WTC11 (cell line): ENCODE measurements at regions not wholly inside any gene's neighbourhood (a gene's known extent, or its start where the extent isn't known, plus 50 kb on each side); places are given as distances from the start of the nearest gene placed in this dataset.

Experiments used
- ELF4 ChIP-seq: sonication (generic); formaldehyde crosslinking; IDR thresholded peaks from 2 replicates; pipeline ENCODE4 v1.8.1; 2022; ENCODE audit warnings: low read depth, mild to moderate bottlenecking, moderate library complexity, missing genetic modification reagents
- NR2C2 ChIP-seq: sonication (generic); formaldehyde crosslinking; IDR thresholded peaks from 2 replicates; pipeline ENCODE4 v1.8.0; 2022; ENCODE audit warnings: mild to moderate bottlenecking, missing genetic modification reagents
- RELA ChIP-seq: sonication (generic); formaldehyde crosslinking; IDR thresholded peaks from 2 replicates; pipeline ENCODE4 v1.8.1; 2022; ENCODE audit warnings: missing genetic modification reagents, mild to moderate bottlenecking, borderline replicate concordance
- SP1 ChIP-seq: sonication (generic); formaldehyde crosslinking; conservative IDR thresholded peaks from 2 replicates; pipeline ENCODE4 v1.8.1; 2022; ENCODE audit warnings: missing genetic modification reagents
- TF ChIP-seq, protein P1 (sequence below): sonication (generic); formaldehyde crosslinking; IDR thresholded peaks from 2 replicates; pipeline ENCODE4 v1.8.1; 2023; ENCODE audit warnings: mild to moderate bottlenecking, missing genetic modification reagents
- TF ChIP-seq, protein P2 (sequence below): fragments of 200-600 bp; IDR thresholded peaks from 2 replicates; pipeline ENCODE4 v1.8.0; 2022; ENCODE audit warnings: antibody characterized with exemption
- TF ChIP-seq, protein P3 (sequence below): sonication (generic); formaldehyde crosslinking; IDR thresholded peaks from 2 replicates; pipeline ENCODE4 v1.8.0; 2022; ENCODE audit warnings: mild to moderate bottlenecking, missing genetic modification reagents
- TF ChIP-seq, protein P4 (sequence below): sonication (generic); formaldehyde crosslinking; conservative IDR thresholded peaks from 2 replicates; pipeline ENCODE4 v1.8.1; 2023; ENCODE audit warnings: mild to moderate bottlenecking, low read depth, missing genetic modification reagents, moderate library complexity
- TF ChIP-seq, protein P5 (sequence below): fragments of 250-450 bp; sonication (Bioruptor Pico); IDR thresholded peaks from 2 replicates; pipeline ENCODE4 v1.9.0; 2021; ENCODE audit warnings: mild to moderate bottlenecking
- TF ChIP-seq, protein P6 (sequence below): sonication (generic); formaldehyde crosslinking; IDR thresholded peaks from 2 replicates; pipeline ENCODE4 v1.8.0; 2023; ENCODE audit warnings: missing genetic modification reagents, mild to moderate bottlenecking, borderline replicate concordance

DNA sequence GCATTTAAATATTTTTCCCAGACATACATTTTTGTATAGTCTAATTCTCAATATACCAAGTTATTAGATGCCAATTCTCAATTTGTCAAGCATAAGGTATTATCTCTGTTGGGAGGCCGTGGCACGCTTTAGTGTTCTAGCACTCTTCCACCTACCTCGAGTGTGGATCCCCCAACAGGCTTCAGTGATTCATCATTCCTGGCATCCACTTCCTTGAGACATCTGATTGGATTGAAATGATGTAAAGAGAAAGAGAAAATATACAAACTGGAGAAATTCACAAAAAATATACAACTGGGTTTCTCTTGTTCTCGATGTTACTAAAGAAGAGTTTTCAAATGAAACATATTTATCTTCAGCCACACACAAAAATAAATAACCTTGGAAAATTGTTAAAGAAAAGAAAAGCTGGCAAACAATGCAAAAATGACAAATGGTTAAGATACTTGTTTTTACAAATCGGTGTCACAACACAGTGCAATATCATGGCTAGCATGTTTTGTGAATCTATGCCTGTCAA is 218.0 kb upstream of the CDIN1 start:
- TF ChIP-seq, protein P1, sequence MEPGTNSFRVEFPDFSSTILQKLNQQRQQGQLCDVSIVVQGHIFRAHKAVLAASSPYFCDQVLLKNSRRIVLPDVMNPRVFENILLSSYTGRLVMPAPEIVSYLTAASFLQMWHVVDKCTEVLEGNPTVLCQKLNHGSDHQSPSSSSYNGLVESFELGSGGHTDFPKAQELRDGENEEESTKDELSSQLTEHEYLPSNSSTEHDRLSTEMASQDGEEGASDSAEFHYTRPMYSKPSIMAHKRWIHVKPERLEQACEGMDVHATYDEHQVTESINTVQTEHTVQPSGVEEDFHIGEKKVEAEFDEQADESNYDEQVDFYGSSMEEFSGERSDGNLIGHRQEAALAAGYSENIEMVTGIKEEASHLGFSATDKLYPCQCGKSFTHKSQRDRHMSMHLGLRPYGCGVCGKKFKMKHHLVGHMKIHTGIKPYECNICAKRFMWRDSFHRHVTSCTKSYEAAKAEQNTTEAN (CRISPR knock-in tag), result no peak
- TF ChIP-seq, protein P2, sequence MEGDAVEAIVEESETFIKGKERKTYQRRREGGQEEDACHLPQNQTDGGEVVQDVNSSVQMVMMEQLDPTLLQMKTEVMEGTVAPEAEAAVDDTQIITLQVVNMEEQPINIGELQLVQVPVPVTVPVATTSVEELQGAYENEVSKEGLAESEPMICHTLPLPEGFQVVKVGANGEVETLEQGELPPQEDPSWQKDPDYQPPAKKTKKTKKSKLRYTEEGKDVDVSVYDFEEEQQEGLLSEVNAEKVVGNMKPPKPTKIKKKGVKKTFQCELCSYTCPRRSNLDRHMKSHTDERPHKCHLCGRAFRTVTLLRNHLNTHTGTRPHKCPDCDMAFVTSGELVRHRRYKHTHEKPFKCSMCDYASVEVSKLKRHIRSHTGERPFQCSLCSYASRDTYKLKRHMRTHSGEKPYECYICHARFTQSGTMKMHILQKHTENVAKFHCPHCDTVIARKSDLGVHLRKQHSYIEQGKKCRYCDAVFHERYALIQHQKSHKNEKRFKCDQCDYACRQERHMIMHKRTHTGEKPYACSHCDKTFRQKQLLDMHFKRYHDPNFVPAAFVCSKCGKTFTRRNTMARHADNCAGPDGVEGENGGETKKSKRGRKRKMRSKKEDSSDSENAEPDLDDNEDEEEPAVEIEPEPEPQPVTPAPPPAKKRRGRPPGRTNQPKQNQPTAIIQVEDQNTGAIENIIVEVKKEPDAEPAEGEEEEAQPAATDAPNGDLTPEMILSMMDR, result no peak
- TF ChIP-seq, protein P3, sequence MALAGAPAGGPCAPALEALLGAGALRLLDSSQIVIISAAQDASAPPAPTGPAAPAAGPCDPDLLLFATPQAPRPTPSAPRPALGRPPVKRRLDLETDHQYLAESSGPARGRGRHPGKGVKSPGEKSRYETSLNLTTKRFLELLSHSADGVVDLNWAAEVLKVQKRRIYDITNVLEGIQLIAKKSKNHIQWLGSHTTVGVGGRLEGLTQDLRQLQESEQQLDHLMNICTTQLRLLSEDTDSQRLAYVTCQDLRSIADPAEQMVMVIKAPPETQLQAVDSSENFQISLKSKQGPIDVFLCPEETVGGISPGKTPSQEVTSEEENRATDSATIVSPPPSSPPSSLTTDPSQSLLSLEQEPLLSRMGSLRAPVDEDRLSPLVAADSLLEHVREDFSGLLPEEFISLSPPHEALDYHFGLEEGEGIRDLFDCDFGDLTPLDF (CRISPR knock-in tag), result no peak
- TF ChIP-seq, protein P4, sequence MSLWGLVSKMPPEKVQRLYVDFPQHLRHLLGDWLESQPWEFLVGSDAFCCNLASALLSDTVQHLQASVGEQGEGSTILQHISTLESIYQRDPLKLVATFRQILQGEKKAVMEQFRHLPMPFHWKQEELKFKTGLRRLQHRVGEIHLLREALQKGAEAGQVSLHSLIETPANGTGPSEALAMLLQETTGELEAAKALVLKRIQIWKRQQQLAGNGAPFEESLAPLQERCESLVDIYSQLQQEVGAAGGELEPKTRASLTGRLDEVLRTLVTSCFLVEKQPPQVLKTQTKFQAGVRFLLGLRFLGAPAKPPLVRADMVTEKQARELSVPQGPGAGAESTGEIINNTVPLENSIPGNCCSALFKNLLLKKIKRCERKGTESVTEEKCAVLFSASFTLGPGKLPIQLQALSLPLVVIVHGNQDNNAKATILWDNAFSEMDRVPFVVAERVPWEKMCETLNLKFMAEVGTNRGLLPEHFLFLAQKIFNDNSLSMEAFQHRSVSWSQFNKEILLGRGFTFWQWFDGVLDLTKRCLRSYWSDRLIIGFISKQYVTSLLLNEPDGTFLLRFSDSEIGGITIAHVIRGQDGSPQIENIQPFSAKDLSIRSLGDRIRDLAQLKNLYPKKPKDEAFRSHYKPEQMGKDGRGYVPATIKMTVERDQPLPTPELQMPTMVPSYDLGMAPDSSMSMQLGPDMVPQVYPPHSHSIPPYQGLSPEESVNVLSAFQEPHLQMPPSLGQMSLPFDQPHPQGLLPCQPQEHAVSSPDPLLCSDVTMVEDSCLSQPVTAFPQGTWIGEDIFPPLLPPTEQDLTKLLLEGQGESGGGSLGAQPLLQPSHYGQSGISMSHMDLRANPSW (CRISPR knock-in tag), result no peak
- no peak for TF ChIP-seq ELF4 (CRISPR knock-in tag)
- no peak for TF ChIP-seq RELA
- TF ChIP-seq, protein P5, sequence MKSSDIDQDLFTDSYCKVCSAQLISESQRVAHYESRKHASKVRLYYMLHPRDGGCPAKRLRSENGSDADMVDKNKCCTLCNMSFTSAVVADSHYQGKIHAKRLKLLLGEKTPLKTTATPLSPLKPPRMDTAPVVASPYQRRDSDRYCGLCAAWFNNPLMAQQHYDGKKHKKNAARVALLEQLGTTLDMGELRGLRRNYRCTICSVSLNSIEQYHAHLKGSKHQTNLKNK (CRISPR knock-in tag), result no peak
- TF ChIP-seq, protein P6, sequence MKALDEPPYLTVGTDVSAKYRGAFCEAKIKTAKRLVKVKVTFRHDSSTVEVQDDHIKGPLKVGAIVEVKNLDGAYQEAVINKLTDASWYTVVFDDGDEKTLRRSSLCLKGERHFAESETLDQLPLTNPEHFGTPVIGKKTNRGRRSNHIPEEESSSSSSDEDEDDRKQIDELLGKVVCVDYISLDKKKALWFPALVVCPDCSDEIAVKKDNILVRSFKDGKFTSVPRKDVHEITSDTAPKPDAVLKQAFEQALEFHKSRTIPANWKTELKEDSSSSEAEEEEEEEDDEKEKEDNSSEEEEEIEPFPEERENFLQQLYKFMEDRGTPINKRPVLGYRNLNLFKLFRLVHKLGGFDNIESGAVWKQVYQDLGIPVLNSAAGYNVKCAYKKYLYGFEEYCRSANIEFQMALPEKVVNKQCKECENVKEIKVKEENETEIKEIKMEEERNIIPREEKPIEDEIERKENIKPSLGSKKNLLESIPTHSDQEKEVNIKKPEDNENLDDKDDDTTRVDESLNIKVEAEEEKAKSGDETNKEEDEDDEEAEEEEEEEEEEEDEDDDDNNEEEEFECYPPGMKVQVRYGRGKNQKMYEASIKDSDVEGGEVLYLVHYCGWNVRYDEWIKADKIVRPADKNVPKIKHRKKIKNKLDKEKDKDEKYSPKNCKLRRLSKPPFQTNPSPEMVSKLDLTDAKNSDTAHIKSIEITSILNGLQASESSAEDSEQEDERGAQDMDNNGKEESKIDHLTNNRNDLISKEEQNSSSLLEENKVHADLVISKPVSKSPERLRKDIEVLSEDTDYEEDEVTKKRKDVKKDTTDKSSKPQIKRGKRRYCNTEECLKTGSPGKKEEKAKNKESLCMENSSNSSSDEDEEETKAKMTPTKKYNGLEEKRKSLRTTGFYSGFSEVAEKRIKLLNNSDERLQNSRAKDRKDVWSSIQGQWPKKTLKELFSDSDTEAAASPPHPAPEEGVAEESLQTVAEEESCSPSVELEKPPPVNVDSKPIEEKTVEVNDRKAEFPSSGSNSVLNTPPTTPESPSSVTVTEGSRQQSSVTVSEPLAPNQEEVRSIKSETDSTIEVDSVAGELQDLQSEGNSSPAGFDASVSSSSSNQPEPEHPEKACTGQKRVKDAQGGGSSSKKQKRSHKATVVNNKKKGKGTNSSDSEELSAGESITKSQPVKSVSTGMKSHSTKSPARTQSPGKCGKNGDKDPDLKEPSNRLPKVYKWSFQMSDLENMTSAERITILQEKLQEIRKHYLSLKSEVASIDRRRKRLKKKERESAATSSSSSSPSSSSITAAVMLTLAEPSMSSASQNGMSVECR (CRISPR knock-in tag), result no peak
- TF ChIP-seq NR2C2, result no peak
- TF ChIP-seq SP1 (CRISPR knock-in tag), result no peak
